ENCODE measurements at regions not wholly inside any gene's neighbourhood (a gene's known extent, or its start where the extent isn't known, plus 50 kb on each side); places are given as distances from the start of the nearest gene placed in this dataset.

DNA sequence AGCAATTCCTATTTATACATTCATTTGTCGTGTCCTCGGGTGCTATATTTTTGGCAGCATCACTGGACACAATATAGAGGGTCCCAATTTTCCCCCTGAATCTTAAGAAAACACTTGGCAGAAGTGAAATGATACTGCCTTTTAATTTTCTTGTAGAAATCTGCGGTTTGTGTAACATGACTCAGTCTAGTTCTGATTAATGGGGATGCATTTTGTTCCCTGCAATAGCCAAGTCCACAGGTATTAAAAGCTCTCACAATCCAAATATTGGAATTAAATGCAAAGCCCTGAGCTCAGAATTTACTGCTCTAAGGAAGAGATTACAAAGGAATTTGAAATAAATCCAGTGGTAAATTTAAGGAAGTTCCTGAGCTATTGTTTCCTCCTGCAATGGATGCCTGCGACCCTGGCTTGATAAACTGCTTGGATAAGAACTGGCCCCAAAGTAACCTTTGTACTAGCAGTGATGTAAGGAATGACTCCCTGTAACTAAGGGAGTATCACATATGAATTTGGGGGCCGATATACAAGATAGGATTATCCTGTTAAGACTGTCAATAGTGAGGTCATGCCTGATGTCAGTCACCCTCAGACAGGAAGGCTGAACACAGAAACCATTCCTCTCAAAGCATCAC is 349.7 kb upstream of the C1orf87 start:
- TF ChIP-seq, protein P1, sequence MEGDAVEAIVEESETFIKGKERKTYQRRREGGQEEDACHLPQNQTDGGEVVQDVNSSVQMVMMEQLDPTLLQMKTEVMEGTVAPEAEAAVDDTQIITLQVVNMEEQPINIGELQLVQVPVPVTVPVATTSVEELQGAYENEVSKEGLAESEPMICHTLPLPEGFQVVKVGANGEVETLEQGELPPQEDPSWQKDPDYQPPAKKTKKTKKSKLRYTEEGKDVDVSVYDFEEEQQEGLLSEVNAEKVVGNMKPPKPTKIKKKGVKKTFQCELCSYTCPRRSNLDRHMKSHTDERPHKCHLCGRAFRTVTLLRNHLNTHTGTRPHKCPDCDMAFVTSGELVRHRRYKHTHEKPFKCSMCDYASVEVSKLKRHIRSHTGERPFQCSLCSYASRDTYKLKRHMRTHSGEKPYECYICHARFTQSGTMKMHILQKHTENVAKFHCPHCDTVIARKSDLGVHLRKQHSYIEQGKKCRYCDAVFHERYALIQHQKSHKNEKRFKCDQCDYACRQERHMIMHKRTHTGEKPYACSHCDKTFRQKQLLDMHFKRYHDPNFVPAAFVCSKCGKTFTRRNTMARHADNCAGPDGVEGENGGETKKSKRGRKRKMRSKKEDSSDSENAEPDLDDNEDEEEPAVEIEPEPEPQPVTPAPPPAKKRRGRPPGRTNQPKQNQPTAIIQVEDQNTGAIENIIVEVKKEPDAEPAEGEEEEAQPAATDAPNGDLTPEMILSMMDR (IDR thresholded peaks at IDR 0.05; ENCODE audit: poor library complexity, severe bottlenecking), result no peak
- TF ChIP-seq EZH2 (IDR thresholded peaks at IDR 0.05; ENCODE audit: borderline replicate concordance, insufficient read depth, low read length, poor library complexity, severe bottlenecking) (no peak), TAF1 (IDR thresholded peaks at IDR 0.05; ENCODE audit: low read depth) (no peak), POLR2AphosphoS5 (IDR thresholded peaks at IDR 0.05) (no peak), RAD21 (conservative IDR thresholded peaks at IDR 0.05) (no peak), EP300 (conservative IDR thresholded peaks at IDR 0.05; ENCODE audit: poor library complexity, severe bottlenecking) (no peak)
